ENCODE measurements at regions not wholly inside any gene's neighbourhood (a gene's known extent, or its start where the extent isn't known, plus 50 kb on each side); places are given as distances from the start of the nearest gene placed in this dataset.

DNA sequence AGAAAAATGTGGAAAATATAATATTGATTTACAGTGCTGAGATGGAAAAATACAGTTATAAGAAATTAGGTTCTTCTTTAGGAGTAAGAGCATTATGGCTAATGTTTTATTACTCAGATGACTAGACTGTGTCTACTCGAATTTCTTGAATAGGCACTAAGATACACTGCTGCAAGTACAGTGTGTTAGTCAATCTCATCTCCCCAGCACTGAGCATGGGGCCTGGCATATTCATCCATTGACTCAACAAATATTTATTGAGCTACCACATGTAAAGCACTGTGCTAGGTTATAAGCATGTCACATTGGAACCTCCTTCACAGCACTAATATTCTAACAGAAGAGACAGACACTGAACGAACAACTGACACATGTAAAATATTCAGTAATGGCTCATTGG is 242.5 kb upstream of the GPC6 start:
- Mint-ChIP-seq H3K27me3 (no peaks in the 10 kb centered on the region), H3K4me3 (no peak overlapping the region), H3K4me1 (ENCODE audit: low read depth) (no peaks in the 10 kb centered on the region), H3K9me3 (peaks cover 16% of the 10 kb centered on the region), H3K27ac (no peak overlapping the region), H3K36me3 (ENCODE audit: low read depth) (no peaks in the 10 kb centered on the region)
- no peaks in the 10 kb centered on the region for H3K4me1 ChIP-seq (ENCODE audit: insufficient read depth, low read length)
- H3K27me3 ChIP-seq (ENCODE audit: control insufficient read depth in 1 of 2, insufficient read depth in 2 of 2, low read length in 2 of 2): no peaks in the 10 kb centered on the region
- DNase-seq: no peak
- ChIA-PET POLR2A (no interaction called here), CTCF (no interaction called here)
- no peak overlapping the region for H3K27ac ChIP-seq (ENCODE audit: low read depth in 1 of 2, low read length in 2 of 2)
- no peak for TF ChIP-seq CTCF (IDR thresholded peaks at IDR 0.05)
- intact Hi-C loops (cut with DNase I, micrococcal nuclease): no loop called here
- no peaks in the 10 kb centered on the region for H3K9me3 ChIP-seq (ENCODE audit: control insufficient read depth in 1 of 2, insufficient read depth in 1 of 2, low read length in 2 of 2)
- ATAC-seq (ENCODE audit: poor library complexity): no peak
- no peak overlapping the region for H3K4me3 ChIP-seq (ENCODE audit: low read length)
- no peaks in the 10 kb centered on the region for H3K36me3 ChIP-seq (ENCODE audit: insufficient read depth, low read length)

GRCh38 chr13:92989301-92989700 is 237.3 kb upstream of the GPC6 start:
- Histone ChIP-seq H3K36me3 (ENCODE audit: insufficient read depth, low read length) (no peaks in the 10 kb centered on the region), H3K4me3 (ENCODE audit: low read length) (no peak overlapping the region), H3K4me1 (ENCODE audit: insufficient read depth, low read length) (no peaks in the 10 kb centered on the region), H3K9me3 (ENCODE audit: control insufficient read depth in 1 of 2, insufficient read depth in 1 of 2, low read length in 2 of 2) (no peaks in the 10 kb centered on the region), H3K27ac (ENCODE audit: low read depth in 1 of 2, low read length in 2 of 2) (no peak overlapping the region), H3K27me3 (ENCODE audit: control insufficient read depth in 1 of 2, insufficient read depth in 2 of 2, low read length in 2 of 2) (no peaks in the 10 kb centered on the region)
- no peak overlapping the region for H3K27ac Mint-ChIP-seq
- ChIA-PET POLR2A (no interaction called here), CTCF (no interaction called here)
- no peaks in the 10 kb centered on the region for H3K27me3 Mint-ChIP-seq
- H3K9me3 Mint-ChIP-seq: peaks cover 17% of the 10 kb centered on the region
- intact Hi-C loops (cut with DNase I, micrococcal nuclease): no loop called here
- ATAC-seq (ENCODE audit: poor library complexity) (no peak), DNase-seq (no peak)
- TF ChIP-seq CTCF (IDR thresholded peaks at IDR 0.05): no peak
- H3K4me3 Mint-ChIP-seq: no peak overlapping the region
- no peaks in the 10 kb centered on the region for H3K36me3 Mint-ChIP-seq (ENCODE audit: low read depth)
- H3K4me1 Mint-ChIP-seq (ENCODE audit: low read depth): no peaks in the 10 kb centered on the region

- no peaks in the 10 kb centered on the region for H3K27me3 Mint-ChIP-seq
- H3K27me3 ChIP-seq (ENCODE audit: control insufficient read depth in 1 of 2, insufficient read depth in 2 of 2, low read length in 2 of 2): no peaks in the 10 kb centered on the region
- no peaks in the 10 kb centered on the region for H3K36me3 Mint-ChIP-seq (ENCODE audit: low read depth)
- ChIA-PET CTCF (no interaction called here), POLR2A (no interaction called here)
- no peak overlapping the region for H3K27ac Mint-ChIP-seq
- no peak overlapping the region for H3K27ac ChIP-seq (ENCODE audit: low read depth in 1 of 2, low read length in 2 of 2)
- no peak overlapping the region for H3K4me3 Mint-ChIP-seq
- H3K9me3 ChIP-seq (ENCODE audit: control insufficient read depth in 1 of 2, insufficient read depth in 1 of 2, low read length in 2 of 2): no peaks in the 10 kb centered on the region
- no peaks in the 10 kb centered on the region for H3K4me1 ChIP-seq (ENCODE audit: insufficient read depth, low read length)
- no peak overlapping the region for H3K4me3 ChIP-seq (ENCODE audit: low read length)
- H3K4me1 Mint-ChIP-seq (ENCODE audit: low read depth): no peaks in the 10 kb centered on the region
- intact Hi-C loops (cut with DNase I, micrococcal nuclease): no loop called here
- H3K9me3 Mint-ChIP-seq: peaks cover 16% of the 10 kb centered on the region
- no peak for TF ChIP-seq CTCF (IDR thresholded peaks at IDR 0.05)
- no peak for ATAC-seq (ENCODE audit: poor library complexity)
- no peaks in the 10 kb centered on the region for H3K36me3 ChIP-seq (ENCODE audit: insufficient read depth, low read length)
- DNase-seq: no peak
Measured at GRCh38 chr13:92991692-92992091, 234.9 kb upstream of the GPC6 start.
